MM.1S (cell line): ENCODE measurements at regions not wholly inside any gene's neighbourhood (a gene's known extent, or its start where the extent isn't known, plus 50 kb on each side); places are given as distances from the start of the nearest gene placed in this dataset.

ENCODE experiments used
- EZH2 ChIP-seq: fragments of 300-600 bp; sonication (generic); optimal IDR thresholded peaks from 2 replicates; pipeline ENCODE3; 2017; ENCODE audit warnings: low read depth, mild to moderate bottlenecking, antibody characterized with exemption, low read length, mixed read lengths
- EZH2phosphoT487 ChIP-seq: fragments of 300-600 bp; sonication (generic); IDR thresholded peaks from 2 replicates; pipeline ENCODE4 v1.6.1; 2018; ENCODE audit warnings: antibody characterized with exemption, low read length
- TF ChIP-seq, protein P1 (sequence below): fragments of 300-600 bp; sonication (generic); IDR thresholded peaks from 2 replicates; pipeline ENCODE4 v1.5.1; 2016; ENCODE audit warnings: antibody characterized with exemption, low read length, mixed read lengths

DNA sequence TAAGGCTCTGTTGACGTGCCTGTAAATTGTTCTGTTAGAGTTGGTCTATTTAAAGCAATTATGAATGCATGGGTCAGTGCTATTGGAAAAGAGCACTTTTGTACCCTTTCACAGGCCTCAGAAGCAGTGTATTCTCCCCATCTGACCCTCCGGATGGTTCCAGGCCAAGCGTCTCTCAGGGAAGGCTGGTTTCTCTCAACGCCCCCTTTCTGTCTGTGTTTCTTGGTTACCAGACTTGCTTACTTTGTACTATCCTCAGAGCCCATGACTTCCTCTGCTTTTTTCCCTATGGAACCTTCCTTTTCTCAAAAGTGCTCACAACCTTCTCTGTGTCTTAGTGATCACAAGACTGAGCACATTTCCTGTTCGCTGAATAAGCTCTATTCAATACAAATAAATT, 559.3 kb upstream of the ZFP42 start:
- TF ChIP-seq, protein P1, sequence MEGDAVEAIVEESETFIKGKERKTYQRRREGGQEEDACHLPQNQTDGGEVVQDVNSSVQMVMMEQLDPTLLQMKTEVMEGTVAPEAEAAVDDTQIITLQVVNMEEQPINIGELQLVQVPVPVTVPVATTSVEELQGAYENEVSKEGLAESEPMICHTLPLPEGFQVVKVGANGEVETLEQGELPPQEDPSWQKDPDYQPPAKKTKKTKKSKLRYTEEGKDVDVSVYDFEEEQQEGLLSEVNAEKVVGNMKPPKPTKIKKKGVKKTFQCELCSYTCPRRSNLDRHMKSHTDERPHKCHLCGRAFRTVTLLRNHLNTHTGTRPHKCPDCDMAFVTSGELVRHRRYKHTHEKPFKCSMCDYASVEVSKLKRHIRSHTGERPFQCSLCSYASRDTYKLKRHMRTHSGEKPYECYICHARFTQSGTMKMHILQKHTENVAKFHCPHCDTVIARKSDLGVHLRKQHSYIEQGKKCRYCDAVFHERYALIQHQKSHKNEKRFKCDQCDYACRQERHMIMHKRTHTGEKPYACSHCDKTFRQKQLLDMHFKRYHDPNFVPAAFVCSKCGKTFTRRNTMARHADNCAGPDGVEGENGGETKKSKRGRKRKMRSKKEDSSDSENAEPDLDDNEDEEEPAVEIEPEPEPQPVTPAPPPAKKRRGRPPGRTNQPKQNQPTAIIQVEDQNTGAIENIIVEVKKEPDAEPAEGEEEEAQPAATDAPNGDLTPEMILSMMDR: no peak
- TF ChIP-seq EZH2: no peak
- TF ChIP-seq EZH2phosphoT487: no peak
